ENCODE measurements at regions not wholly inside any gene's neighbourhood (a gene's known extent, or its start where the extent isn't known, plus 50 kb on each side); places are given as distances from the start of the nearest gene placed in this dataset.

- Histone ChIP-seq H3K4ac (ENCODE audit: low read depth, low read length) (no peak overlapping the region), H2BK15ac (ENCODE audit: low read depth, low read length) (no peak overlapping the region), H3K27ac (ENCODE audit: insufficient read depth, low read length) (no peak overlapping the region), H4K5ac (ENCODE audit: low read depth, low read length) (no peak overlapping the region), H4K91ac (ENCODE audit: insufficient read depth, low read depth, low read length) (no peak overlapping the region), H3K56ac (ENCODE audit: extremely low read depth, insufficient read depth, low read length) (no peak overlapping the region), H3K23ac (ENCODE audit: low read depth, low read length) (no peak overlapping the region), H3K79me1 (ENCODE audit: low read depth in 1 of 2, low read length in 2 of 2) (no peaks in the 10 kb centered on the region), H3K9me1 (ENCODE audit: insufficient read depth, low read length) (no peaks in the 10 kb centered on the region), H2BK5ac (ENCODE audit: low read depth, low read length, poor library complexity, severe bottlenecking) (no peak overlapping the region), H3K4me2 (ENCODE audit: low read depth, low read length) (no peak overlapping the region), H4K20me1 (ENCODE audit: insufficient read depth, low read length) (no peaks in the 10 kb centered on the region), H3K14ac (replicated peaks; ENCODE audit: low read depth, low read length) (no peak overlapping the region), H2BK120ac (ENCODE audit: low read depth, low read length) (no peak overlapping the region), H2AK9ac (replicated peaks; ENCODE audit: low read depth, low read length, poor library complexity) (no peak overlapping the region), H3K27me3 (ENCODE audit: control insufficient read depth, insufficient read depth, low read length) (no peaks in the 10 kb centered on the region), H2AK5ac (ENCODE audit: low read depth, low read length) (no peak overlapping the region), H2AFZ (replicated peaks; ENCODE audit: low read length, poor library complexity) (no peak overlapping the region), H3K9ac (ENCODE audit: low read depth, low read length) (no peak overlapping the region), H4K8ac (ENCODE audit: low read depth in 2 of 2, low read length in 2 of 2) (no peak overlapping the region), H3K18ac (ENCODE audit: low read depth, low read length) (no peak overlapping the region), H3K4me3 (ENCODE audit: insufficient read depth, low read depth, low read length) (no peak overlapping the region), H3K9me3 (ENCODE audit: control insufficient read depth, insufficient read depth, low read length) (no peaks in the 10 kb centered on the region), H3K4me1 (ENCODE audit: control insufficient read depth, insufficient read depth, low read length) (no peaks in the 10 kb centered on the region), H2BK20ac (ENCODE audit: low read depth, low read length) (no peak overlapping the region), H3K36me3 (ENCODE audit: control insufficient read depth, insufficient read depth, low read length) (no peaks in the 10 kb centered on the region)
- dilution Hi-C loops (cut with HindIII; ENCODE audit: low sequenced_read_pairs, unreplicated experiment) (no loop called here), intact Hi-C loops (cut with micrococcal nuclease) (no loop called here), in situ Hi-C loops (cut with MboI; ENCODE audit: low sequenced_read_pairs) (no loop called here)
- no CpG with 5 or more reads among the region's 1 CpG for WGBS, 2 experiments (ENCODE audit: extremely low coverage in 2 of 2, insufficient read length in 1 of 2)
- no TSS peak for BruUV-seq (replicated peaks)
- POLR2A ChIA-PET (ENCODE audit: unreplicated experiment): no interaction called here
- DNase-seq (peak; percentile 37), ATAC-seq (ENCODE audit: low read depth) (peak; percentile 44)
- CTCF ChIA-PET: interaction anchor here (1.0 kb wide), 1 partner anchor 92 kb away, joined by 3 read pairs; no protein-coding TSS in a partner anchor
- TF ChIP-seq MAFK (IDR thresholded peaks at IDR 0.05; ENCODE audit: low read depth, low read length): no peak
- TF ChIP-seq USF2 (IDR thresholded peaks at IDR 0.05; ENCODE audit: low read depth, low read length): no peak
- TF ChIP-seq SMC3 (IDR thresholded peaks at IDR 0.05; ENCODE audit: low read depth, low read length): no peak
- TF ChIP-seq RFX5 (IDR thresholded peaks at IDR 0.05; ENCODE audit: low read depth, low read length): no peak
- no peak for TF ChIP-seq BHLHE40 (IDR thresholded peaks at IDR 0.05; ENCODE audit: low read depth, low read length)
- TF ChIP-seq MAZ (IDR thresholded peaks at IDR 0.05; ENCODE audit: borderline replicate concordance, low read depth, low read length): no peak
- TF ChIP-seq CEBPB (IDR thresholded peaks at IDR 0.05; ENCODE audit: low read depth, low read length): no peak
- TF ChIP-seq NFE2L2 (IDR thresholded peaks at IDR 0.05; ENCODE audit: low read depth, low read length): no peak
Observed at GRCh38 chr2:18762667-18763066, 173.3 kb upstream of the NT5C1B start.

All from IMR-90 (cell line).